HCEC 1CT (cell line): ENCODE measurements at regions not wholly inside any gene's neighbourhood (a gene's known extent, or its start where the extent isn't known, plus 50 kb on each side); places are given as distances from the start of the nearest gene placed in this dataset.
"Not testable (repeated sequence)": the region's sequence is repeated elsewhere in the genome, so short reads cannot be mapped to it uniquely, and the experiment has no call there.

Source experiments
- DNase-seq: peaks from one replicate; pipeline ENCODE4 v3.0.0-alpha.2; 2017

DNA sequence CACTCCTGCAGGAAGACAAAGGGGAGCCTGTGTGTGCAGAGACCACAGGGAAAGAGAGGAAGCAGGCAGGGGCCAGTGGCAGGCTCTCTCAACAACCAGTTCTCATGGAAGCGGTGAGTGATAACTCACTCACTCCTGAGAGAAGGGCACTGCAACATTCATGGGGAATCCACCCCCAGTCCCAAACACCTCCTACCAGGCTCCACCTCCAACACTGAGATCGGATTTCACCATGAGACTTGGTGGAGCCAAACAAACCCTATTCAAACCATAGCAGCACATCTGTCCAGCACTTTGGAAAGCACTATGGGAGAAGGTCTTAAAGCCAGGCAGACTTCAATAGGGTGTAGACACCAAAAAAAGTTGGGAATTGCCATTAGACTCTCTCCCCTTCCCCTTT, 345.7 kb upstream of the SPRED2 start:
- DNase-seq, result no peak

DNA sequence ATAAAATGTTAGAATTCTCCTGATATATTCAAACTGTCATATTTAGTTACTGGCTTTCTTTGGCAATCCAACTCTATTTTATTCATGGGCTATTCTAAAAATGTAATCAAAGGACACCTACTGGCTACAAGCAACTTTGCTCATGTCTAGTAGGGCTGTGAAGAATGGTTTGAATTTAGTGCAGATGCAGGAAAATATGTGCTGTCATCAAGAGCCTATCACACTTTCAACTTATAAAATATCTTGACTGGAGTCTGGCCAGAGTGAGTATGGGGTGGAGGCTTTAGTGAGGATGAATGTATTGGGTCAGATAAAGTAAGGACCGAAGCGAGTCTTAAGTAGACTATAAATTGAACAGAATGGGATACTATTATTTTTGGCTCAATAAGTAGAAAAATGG, 343.4 kb upstream of the SPRED2 start:
- DNase-seq, result no peak

DNA sequence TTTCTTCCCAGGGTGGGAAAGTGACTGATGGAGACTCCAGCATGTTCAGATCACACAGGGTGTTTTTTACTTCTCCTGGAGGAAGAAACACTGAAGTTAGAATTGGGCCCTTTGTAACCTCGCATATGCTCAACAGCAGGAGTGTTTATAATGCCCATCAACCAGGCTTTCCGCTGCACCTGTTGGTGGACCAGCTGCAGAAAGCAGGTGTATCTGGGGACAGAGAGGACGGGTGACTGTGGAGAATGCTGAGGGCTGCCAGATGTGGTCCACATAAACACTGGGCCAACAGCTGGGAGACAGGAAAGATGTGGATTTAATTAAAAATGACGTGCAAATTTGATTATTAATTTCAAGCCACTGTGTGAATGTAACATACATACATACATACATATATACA, 335.5 kb upstream of the SPRED2 start:
- DNase-seq, result no peak

DNA sequence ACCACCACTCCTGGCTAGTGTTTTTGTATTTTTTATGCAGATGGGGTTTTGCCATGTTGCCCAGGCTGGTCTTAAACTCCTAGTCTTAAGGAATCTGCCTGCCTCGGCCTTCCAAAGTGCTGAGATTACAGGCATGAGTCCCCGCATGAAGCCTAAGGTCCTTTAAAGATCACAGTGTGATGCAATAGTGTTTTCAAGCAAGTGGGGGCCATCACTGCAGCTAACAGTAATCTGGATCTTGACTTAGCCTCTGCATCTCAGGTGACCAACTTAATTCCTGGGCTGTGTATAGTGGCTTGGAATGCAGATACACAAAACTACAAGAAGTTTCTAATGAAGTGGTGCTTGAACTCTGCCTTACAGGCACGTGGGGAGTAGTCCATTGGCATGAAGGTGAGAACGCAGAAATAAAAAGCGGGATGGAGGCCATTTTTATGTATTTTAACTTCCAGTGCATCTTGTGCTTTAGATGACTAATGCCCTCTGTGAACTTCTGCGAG, 334.4 kb upstream of the SPRED2 start:
- no peak for DNase-seq

DNA sequence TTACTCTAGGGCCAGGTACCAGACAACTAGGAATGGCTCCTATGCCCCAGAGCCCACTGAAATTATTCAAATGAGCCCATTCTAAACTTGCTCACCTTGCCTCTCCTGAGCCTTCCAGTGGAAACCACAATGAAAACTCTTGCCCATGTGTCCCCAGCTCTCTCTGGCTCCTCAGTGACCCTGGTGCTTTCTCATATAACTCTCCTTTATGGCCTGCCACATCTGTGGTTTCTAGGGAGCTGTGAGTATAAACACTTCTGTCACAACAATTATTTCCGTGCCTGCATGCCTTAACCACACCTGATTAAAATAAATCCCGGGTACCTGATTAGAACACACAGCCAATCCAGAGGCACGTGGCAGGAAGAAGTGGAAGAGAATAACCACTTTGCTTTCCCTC, 333.0 kb upstream of the SPRED2 start:
- DNase-seq, result no peak

DNA sequence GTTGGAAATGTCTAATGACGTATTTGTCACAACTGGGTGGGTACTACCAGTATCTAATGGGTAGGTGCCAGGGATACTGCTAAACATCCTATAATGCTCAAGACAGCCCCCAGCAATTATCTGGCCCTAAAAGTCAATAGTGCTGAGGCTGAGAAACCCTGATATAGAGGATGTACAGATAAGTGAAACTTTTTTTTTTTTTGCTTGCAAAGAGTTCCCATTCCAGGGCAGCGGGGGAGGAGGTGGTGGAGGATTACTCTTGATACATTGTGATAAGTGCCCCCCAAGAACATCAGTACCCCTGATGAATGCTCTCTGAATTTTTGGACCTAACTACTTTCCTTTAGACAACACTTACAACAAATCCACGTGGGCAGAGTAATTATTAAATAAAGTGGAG, 329.7 kb upstream of the SPRED2 start:
- DNase-seq, result no peak

- DNase-seq, result no peak
These were observed 321.8 kb upstream of the SPRED2 start for GRCh38 chr2:65754219-65754618.

DNA sequence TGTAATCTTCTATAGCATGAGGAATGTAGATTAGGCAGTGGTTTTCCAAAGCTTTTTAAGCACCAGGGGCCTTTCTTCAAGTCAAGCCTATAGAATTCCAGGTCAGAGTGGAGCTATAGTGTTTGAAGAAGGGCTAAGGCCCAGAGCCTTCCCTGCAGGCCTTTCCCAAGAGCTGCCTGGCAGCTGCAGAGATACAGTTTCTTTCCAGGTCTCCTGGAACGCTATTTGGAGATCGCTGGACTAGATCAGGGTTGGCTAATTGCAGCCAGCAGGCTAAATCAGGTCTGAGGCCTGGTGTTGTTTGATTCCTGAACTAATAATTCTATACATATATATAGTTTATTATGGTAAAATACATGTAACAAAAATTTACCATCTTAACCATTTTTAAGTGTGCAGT, 319.0 kb upstream of the SPRED2 start:
- DNase-seq, result no peak

- DNase-seq, result peak; percentile 3
These were observed 317.1 kb upstream of the SPRED2 start for GRCh38 chr2:65749545-65749944.

DNA sequence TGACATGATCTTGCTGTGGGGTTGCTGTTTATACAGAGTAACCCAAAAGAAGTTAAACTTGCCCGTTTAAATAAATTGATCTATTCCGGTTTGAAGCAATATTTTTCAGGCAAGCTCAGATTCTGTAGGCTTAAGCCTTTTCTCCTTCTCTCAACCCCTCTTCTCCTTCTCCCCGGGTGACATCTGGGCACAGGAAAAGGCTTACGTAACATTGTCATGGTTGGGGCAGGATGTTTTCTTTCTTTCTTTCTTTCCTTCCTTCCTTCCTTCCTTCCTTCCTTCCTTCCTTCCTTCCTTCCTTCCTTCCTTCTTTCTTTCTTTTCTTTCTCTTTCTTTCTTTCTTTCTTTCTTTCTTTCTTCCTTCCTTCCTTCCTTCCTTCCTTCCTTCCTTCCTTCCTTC, 315.5 kb upstream of the SPRED2 start:
- not testable (repeated sequence) for DNase-seq

GRCh38 chr2:65746931-65747675, 314.7 kb upstream of the SPRED2 start:
- DNase-seq, result no peak

DNA sequence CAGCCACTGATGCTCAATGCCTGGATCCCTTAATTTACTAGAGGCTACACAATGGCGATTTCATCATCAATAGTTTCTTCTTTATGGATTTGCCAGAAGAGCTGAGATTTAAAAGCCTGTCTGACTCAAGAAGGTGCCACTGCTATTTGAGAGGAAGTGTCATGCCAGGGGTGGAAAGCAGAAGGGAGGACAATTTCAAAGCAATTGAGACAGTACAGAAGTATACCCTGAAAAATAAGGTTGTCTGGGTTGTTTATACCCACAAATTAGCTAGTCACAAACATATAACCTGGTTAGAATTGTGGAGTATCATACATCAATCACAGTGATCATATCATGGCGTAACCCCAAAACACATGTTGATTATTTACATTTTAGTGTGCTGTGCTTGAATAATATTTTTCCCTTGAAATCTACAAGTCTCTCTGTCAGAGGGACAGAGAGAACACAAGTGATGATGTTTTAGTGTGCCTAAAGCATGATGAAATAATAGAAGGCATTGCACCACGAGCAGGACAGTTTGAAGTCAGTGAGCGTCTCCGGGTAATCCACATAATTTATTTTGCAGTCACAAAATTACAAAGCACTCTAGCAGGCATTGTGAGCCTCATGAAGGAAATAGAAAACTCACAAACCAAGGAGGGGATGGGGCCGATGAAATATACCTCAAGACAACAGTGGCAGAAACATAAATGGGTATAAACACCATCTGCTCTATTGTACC, 312.2 kb upstream of the SPRED2 start:
- no peak for DNase-seq

DNA sequence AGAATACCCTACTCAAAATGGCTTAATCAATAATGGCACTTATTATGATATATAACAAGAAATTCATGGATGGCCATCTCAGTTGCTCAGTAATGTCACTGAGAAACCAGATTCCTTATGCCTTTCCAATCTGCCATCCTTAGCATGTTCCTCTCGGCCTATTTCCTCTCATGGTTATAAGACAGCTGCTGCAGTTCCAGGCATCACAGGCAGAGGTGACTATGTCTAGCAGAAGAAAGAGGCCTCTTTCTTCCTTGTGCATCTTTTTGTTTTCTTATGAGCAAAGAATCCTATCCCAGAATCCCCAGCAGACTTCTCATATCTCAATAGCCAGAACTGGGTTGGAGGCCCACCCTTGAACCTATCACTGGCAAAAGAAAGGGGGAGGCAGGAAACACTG, 310.6 kb upstream of the SPRED2 start:
- no peak for DNase-seq

GRCh38 chr2:65739927-65740326, 307.5 kb upstream of the SPRED2 start:
- no peak for DNase-seq

DNA sequence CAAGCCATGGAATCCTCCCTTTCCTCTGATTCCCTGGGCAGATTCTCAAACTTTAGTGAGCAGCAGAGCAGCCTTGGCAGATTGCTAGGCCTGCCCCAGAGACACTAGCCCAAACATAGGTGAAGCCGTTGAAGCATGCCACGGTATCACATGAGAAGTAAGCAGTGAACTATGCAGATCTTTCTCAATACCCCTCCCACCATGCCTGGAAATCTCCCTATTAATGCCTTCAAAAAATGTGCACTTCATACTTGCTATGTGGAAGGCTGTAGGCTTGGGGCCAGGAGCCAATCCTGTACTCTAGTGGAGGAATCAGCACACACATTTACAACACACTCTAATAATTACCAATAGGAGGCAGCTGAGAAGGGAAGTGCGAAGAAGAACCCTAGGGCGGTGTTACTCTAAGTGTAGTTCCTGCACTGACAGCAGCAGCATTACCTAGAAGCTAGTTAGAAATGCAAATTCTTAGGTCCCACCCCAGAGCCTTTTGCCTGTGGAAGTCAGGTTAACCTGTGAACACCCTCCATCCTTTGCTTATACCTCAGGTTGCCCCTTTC, 305.1 kb upstream of the SPRED2 start:
- DNase-seq, result no peak

DNA sequence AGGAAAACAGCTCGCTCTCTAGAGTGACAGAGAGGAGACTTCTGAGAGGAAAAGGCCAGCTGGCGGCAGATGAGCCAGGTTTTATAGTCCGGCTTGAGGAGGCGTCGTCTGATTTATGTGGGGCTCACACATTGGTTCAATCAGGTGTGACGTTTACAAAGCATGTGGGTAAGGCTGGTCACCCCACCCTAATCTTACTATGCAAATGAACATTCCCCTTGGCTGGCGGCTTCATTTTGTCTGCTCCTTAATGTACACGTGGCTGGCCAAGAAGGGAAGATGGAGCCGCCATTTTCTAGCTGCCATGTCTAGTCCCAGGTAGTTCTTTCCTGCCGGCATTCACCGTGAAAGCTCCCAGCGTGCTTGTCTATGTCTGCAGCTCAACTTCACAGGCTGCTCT, 299.1 kb upstream of the SPRED2 start:
- no peak for DNase-seq

DNA sequence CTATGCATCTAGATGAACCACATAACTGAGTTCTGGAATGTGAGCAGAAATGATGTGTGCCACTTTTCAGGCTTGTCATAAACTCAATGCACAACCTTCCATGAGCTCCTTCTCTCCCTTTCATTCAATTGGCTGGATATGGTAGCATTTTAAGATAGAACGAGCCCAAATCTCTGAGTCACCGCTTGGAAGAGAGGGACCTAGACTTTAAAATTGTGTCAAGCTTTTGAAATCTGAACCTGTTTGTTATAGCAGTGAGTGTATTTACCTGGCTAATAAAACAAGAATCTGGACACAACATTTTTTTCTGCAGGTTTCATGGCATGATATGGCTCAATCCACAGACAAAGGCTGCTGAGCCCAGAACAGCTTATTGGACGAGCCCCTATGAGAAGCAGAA, 297.8 kb upstream of the SPRED2 start:
- no peak for DNase-seq

DNA sequence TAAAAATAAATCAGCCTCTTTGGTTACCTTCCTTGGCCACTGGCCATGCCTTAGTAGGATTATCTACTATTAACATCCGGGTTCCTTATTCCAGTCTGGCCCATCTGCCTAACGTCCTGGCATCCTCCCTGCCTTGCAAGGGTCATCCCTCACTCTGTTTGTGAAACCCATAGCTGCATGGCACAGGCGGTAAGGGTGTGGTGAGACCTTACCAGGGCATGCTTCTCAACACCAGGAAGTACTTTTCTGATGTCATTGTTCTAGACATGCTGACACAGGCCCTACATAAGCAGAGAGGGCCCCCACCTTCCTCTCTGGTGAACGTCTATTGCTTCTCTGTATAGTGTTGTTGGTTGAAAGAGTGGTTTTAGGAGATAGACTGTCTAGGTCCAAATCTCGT, 296.8 kb upstream of the SPRED2 start:
- no peak for DNase-seq

DNA sequence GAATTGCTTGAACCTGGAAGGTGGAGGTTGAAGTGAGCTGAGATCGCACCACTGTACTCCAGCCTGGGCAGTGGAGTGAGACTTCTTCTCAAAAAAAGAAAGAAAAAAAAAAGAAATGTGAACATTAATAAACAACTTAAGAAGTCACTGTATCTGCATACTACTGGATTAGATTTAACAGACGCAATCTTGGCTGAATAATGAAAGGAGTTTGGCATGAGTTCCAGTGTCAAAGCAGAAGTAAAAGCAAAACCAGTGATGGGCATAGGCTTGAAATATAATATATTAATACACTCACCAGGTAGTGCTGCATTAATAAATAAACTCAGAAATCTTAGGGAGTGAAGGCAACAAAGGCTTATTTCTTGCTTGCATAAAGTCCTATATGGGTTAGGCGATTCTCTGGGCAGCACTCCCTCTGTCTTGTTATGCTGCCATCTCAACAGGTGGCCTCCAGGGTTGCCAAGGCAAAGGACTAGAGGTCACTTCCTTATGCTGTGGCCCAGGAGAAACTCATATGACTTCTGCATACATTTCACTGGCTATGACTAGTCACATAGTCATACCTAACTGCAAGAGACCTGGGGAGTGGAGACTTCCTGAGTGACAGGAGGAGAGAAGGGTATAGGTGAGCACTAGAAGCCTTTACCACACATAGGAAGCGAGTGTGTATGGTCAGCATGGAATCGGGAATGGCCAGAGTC, 296.2 kb upstream of the SPRED2 start:
- no peak for DNase-seq

GRCh38 chr2:65727816-65728215, 295.4 kb upstream of the SPRED2 start:
- no peak for DNase-seq

- no peak for DNase-seq
These were observed 295.0 kb upstream of the SPRED2 start for GRCh38 chr2:65727381-65727780.

- DNase-seq, result no peak
These were observed 292.4 kb upstream of the SPRED2 start for GRCh38 chr2:65724752-65725151.

DNA sequence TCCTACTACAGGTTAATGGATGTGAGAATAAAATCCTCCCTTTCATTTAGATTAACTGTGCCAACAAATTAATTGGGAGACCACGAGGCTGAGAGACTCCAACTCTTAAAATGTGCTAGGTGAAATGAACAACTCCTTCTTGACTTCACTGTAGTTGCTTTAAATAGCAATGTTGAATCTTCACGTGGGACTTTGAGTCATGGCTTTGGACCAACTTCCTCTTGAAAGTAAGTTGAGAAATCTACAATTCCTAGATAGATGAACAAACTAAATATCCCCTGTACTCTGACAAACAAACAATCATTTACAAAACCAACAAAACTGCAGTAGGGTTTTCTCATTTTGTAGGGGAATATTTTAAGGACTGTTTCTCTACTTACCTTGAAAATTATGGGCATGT, 291.9 kb upstream of the SPRED2 start:
- DNase-seq, result no peak
